Trophoblast cell (in vitro differentiated cells and primary cell): ENCODE measurements at regions not wholly inside any gene's neighbourhood (a gene's known extent, or its start where the extent isn't known, plus 50 kb on each side); places are given as distances from the start of the nearest gene placed in this dataset.

ENCODE experiments used
- DNase-seq, 2 donors: peaks; one replicate each; pipeline ENCODE4 v3.0.0-alpha.2; 2016
- H2AFZ ChIP-seq: 2 replicates; pipeline ENCODE4 v1.6.1; 2013; ENCODE audit warnings: low read length, moderate library complexity, mild to moderate bottlenecking; ENCODE audit not compliant: insufficient read depth, poor library complexity
- H2AK5ac ChIP-seq: 2 replicates; pipeline ENCODE4 v1.6.1; 2013; ENCODE audit warnings: mild to moderate bottlenecking, low read length
- H2BK120ac ChIP-seq: 2 replicates; pipeline ENCODE4 v1.6.1; 2013; ENCODE audit warnings: low read length, mild to moderate bottlenecking, moderate library complexity; ENCODE audit not compliant: insufficient read depth, poor library complexity
- H2BK12ac ChIP-seq: 2 replicates; pipeline ENCODE4 v1.6.1; 2013; ENCODE audit warnings: mild to moderate bottlenecking, low read length, moderate library complexity
- H2BK5ac ChIP-seq: 2 replicates; pipeline ENCODE4 v1.6.1; 2013; ENCODE audit warnings: low read length, low read depth, moderate library complexity, mild to moderate bottlenecking; ENCODE audit not compliant: poor library complexity
- H3K14ac ChIP-seq: 2 replicates; pipeline ENCODE4 v1.6.1; 2013; ENCODE audit warnings: mild to moderate bottlenecking, low read length
- H3K18ac ChIP-seq: 2 replicates; pipeline ENCODE4 v1.6.1; 2013; ENCODE audit warnings: mild to moderate bottlenecking, low read length
- H3K23ac ChIP-seq: 2 replicates; pipeline ENCODE4 v1.6.1; 2013; ENCODE audit warnings: low read length
- H3K27ac ChIP-seq: 2 replicates; pipeline ENCODE4 v1.5.1; 2013; ENCODE audit warnings: low read depth, mild to moderate bottlenecking, inconsistent platforms, low read length, moderate library complexity
- H3K27me3 ChIP-seq: 2 replicates; pipeline ENCODE4 v1.6.1; 2013; ENCODE audit warnings: inconsistent platforms, mild to moderate bottlenecking, low read length, moderate library complexity; ENCODE audit not compliant: insufficient read depth
- H3K36me3 ChIP-seq, 2 experiments: 1 replicate in 1 of 2; 2 replicates in 1 of 2; pipeline ENCODE4 v1.6.1; 2013; ENCODE audit warnings: low read length in 2 of 2, mild to moderate bottlenecking in 2 of 2, moderate library complexity in 1 of 2; ENCODE audit not compliant: insufficient read depth in 2 of 2, control insufficient read depth in 1 of 2
- H3K4ac ChIP-seq: 2 replicates; pipeline ENCODE4 v1.6.1; 2013; ENCODE audit warnings: low read depth, mild to moderate bottlenecking, low read length, moderate library complexity
- H3K4me1 ChIP-seq, 2 experiments: 1 replicate in 1 of 2; 2 replicates in 1 of 2; pipeline ENCODE4 v1.6.1; 2013; ENCODE audit warnings: low read length in 2 of 2, mild to moderate bottlenecking in 2 of 2, moderate library complexity in 1 of 2; ENCODE audit not compliant: insufficient read depth in 2 of 2, control insufficient read depth in 1 of 2
- H3K4me2 ChIP-seq: 2 replicates; pipeline ENCODE4 v1.6.1; 2013; ENCODE audit warnings: inconsistent platforms, mild to moderate bottlenecking, low read length, moderate library complexity
- H3K4me3 ChIP-seq: 2 replicates; pipeline ENCODE4 v1.5.1; 2013; ENCODE audit warnings: mild to moderate bottlenecking, low read depth, low read length, inconsistent platforms
- H3K79me1 ChIP-seq: one replicate; pipeline ENCODE4 v1.6.1; 2013; ENCODE audit warnings: low read length
- H3K79me2 ChIP-seq: 2 replicates; pipeline ENCODE4 v1.6.1; 2013; ENCODE audit warnings: low read length, mild to moderate bottlenecking; ENCODE audit not compliant: control insufficient read depth, insufficient read depth, poor library complexity
- H3K9ac ChIP-seq: 2 replicates; pipeline ENCODE4 v1.6.1; 2013; ENCODE audit warnings: mild to moderate bottlenecking, low read length
- H3K9me3 ChIP-seq: 2 replicates; pipeline ENCODE4 v1.6.1; 2013; ENCODE audit warnings: low read depth, mild to moderate bottlenecking, control low read depth, inconsistent platforms, low read length; ENCODE audit not compliant: insufficient read depth
- H4K12ac ChIP-seq: 2 replicates; pipeline ENCODE4 v1.6.1; 2013; ENCODE audit warnings: low read depth, mild to moderate bottlenecking, low read length, moderate library complexity
- H4K8ac ChIP-seq: 2 replicates; pipeline ENCODE4 v1.6.1; 2013; ENCODE audit warnings: low read depth, mild to moderate bottlenecking, low read length, moderate library complexity
- H4K91ac ChIP-seq: one replicate; pipeline ENCODE4 v1.6.1; 2013; ENCODE audit warnings: low read depth, mild to moderate bottlenecking, low read length, moderate library complexity
- WGBS: extraction: QIAGEN DNeasy Blood & Tissue Kit; methylation state at CpG from one replicate; pipeline ENCODE4 v1.1.7; 2013; ENCODE audit warnings: missing lambda C conversion rate; ENCODE audit not compliant: insufficient read length, insufficient coverage; ENCODE audit errors: extremely low coverage; 5-methylcytosine and 5-hydroxymethylcytosine counted together

GRCh38 chr3:104323226-104323625, 1043.5 kb upstream of the ALCAM start:
- H2BK120ac ChIP-seq = no peak overlapping the region
- no peak overlapping the region for H3K14ac ChIP-seq
- H4K91ac ChIP-seq = no peak overlapping the region
- no peak overlapping the region for H3K4ac ChIP-seq
- H3K79me1 ChIP-seq = no peaks in the 10 kb centered on the region
- no peak overlapping the region for H3K18ac ChIP-seq
- no peak overlapping the region for H4K12ac ChIP-seq
- no peaks in the 10 kb centered on the region for H3K4me1 ChIP-seq
- H3K9me3 ChIP-seq = peaks cover 4% of the 10 kb centered on the region
- no peak overlapping the region for H2BK5ac ChIP-seq
- no peak overlapping the region for H3K23ac ChIP-seq
- no peak for DNase-seq
- H3K27me3 ChIP-seq = no peaks in the 10 kb centered on the region
- no peak overlapping the region for H3K4me3 ChIP-seq
- no peak overlapping the region for H2BK12ac ChIP-seq
- no peak overlapping the region for H3K9ac ChIP-seq
- H3K4me2 ChIP-seq = no peak overlapping the region
- no CpG with 5 or more reads among the region's 2 CpGs for WGBS
- no peaks in the 10 kb centered on the region for H3K79me2 ChIP-seq
- H4K8ac ChIP-seq = no peak overlapping the region
- H3K36me3 ChIP-seq = peaks cover 0 to 2% of the 10 kb centered on the region in 2 experiments
- no peak overlapping the region for H2AFZ ChIP-seq
- H3K27ac ChIP-seq = no peak overlapping the region
- no peak overlapping the region for H2AK5ac ChIP-seq

DNA sequence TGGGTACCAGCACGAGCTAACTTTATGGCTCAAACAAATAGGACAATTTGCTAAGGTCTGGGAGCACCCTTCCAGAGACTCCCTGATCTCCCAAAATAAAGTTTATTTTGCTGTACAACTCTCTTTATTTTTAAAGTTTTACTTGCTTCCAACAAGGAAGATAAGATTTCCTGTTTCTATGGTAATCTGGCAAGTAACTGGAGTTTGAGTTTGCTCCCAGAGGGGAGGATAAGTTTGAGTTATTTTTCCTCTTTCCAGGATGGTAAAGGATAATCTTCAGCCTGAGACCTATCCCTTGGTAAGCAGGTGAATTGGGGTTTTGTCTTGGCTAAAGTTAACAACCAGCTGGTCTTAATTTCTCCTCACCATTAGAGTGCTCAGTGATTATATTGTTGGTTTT, 1019.4 kb upstream of the ALCAM start:
- Histone ChIP-seq H3K27ac (no peak overlapping the region), H3K4me3 (no peak overlapping the region), H2BK120ac (no peak overlapping the region), H3K9me3 (no peaks in the 10 kb centered on the region), H3K79me1 (no peaks in the 10 kb centered on the region), H4K12ac (no peak overlapping the region), H2BK5ac (no peak overlapping the region), H3K14ac (no peak overlapping the region), H3K36me3 (no peaks in the 10 kb centered on the region), H3K23ac (no peak overlapping the region), H3K9ac (no peak overlapping the region), H3K4ac (no peak overlapping the region), H4K8ac (no peak overlapping the region), H2AFZ (no peak overlapping the region), H4K91ac (no peak overlapping the region), H3K27me3 (no peaks in the 10 kb centered on the region), H3K79me2 (no peaks in the 10 kb centered on the region), H3K4me2 (no peak overlapping the region), H2BK12ac (no peak overlapping the region), H3K4me1 (no peaks in the 10 kb centered on the region), H3K18ac (no peak overlapping the region), H2AK5ac (no peak overlapping the region)
- no CpG with 5 or more reads among the region's 1 CpG for WGBS
- DNase-seq = no peak

- no peak overlapping the region for H3K14ac ChIP-seq
- WGBS = no CpG with 5 or more reads among the region's 1 CpG
- H3K36me3 ChIP-seq = no peaks in the 10 kb centered on the region
- no peaks in the 10 kb centered on the region for H3K79me1 ChIP-seq
- no peak overlapping the region for H3K4me2 ChIP-seq
- no peak overlapping the region for H4K12ac ChIP-seq
- no peak overlapping the region for H2BK5ac ChIP-seq
- H4K91ac ChIP-seq = no peak overlapping the region
- H2AFZ ChIP-seq = no peak overlapping the region
- H2BK12ac ChIP-seq = no peak overlapping the region
- no peaks in the 10 kb centered on the region for H3K9me3 ChIP-seq
- no peaks in the 10 kb centered on the region for H3K4me1 ChIP-seq
- H3K27ac ChIP-seq = no peak overlapping the region
- H3K9ac ChIP-seq = no peak overlapping the region
- H3K18ac ChIP-seq = no peak overlapping the region
- DNase-seq = no peak
- H3K4me3 ChIP-seq = no peak overlapping the region
- no peak overlapping the region for H4K8ac ChIP-seq
- no peak overlapping the region for H2BK120ac ChIP-seq
- H3K27me3 ChIP-seq = no peaks in the 10 kb centered on the region
- H3K79me2 ChIP-seq = no peaks in the 10 kb centered on the region
- no peak overlapping the region for H2AK5ac ChIP-seq
- no peak overlapping the region for H3K4ac ChIP-seq
- no peak overlapping the region for H3K23ac ChIP-seq
These were observed 1016.9 kb upstream of the ALCAM start for GRCh38 chr3:104349836-104350235.

GRCh38 chr3:104353951-104354350, 1012.8 kb upstream of the ALCAM start:
- Histone ChIP-seq H3K14ac (no peak overlapping the region), H3K9me3 (no peaks in the 10 kb centered on the region), H3K79me2 (no peaks in the 10 kb centered on the region), H3K27ac (no peak overlapping the region), H3K4me3 (no peak overlapping the region), H3K36me3 (no peaks in the 10 kb centered on the region), H2BK120ac (no peak overlapping the region), H4K91ac (no peak overlapping the region), H3K79me1 (no peaks in the 10 kb centered on the region), H2AK5ac (no peak overlapping the region), H4K8ac (no peak overlapping the region), H3K9ac (no peak overlapping the region), H3K27me3 (no peaks in the 10 kb centered on the region), H3K4me2 (no peak overlapping the region), H4K12ac (no peak overlapping the region), H2BK12ac (no peak overlapping the region), H3K4ac (no peak overlapping the region), H3K4me1 (no peaks in the 10 kb centered on the region), H2BK5ac (no peak overlapping the region), H3K23ac (no peak overlapping the region), H3K18ac (no peak overlapping the region), H2AFZ (no peak overlapping the region)
- DNase-seq = no peak
